Rectal smooth muscle tissue (tissue), 1 donor: ENCODE measurements at regions not wholly inside any gene's neighbourhood (a gene's known extent, or its start where the extent isn't known, plus 50 kb on each side); places are given as distances from the start of the nearest gene placed in this dataset.

Experiments used
- H3K27ac ChIP-seq: one replicate; pipeline ENCODE4 v1.7.0; 2013; ENCODE audit warnings: low read depth, low read length, inconsistent platforms
- H3K27me3 ChIP-seq: one replicate; pipeline ENCODE4 v1.7.0; 2013; ENCODE audit warnings: low read length; ENCODE audit not compliant: control insufficient read depth, insufficient read depth
- H3K36me3 ChIP-seq: one replicate; pipeline ENCODE4 v1.7.0; 2013; ENCODE audit warnings: low read length; ENCODE audit not compliant: control insufficient read depth, insufficient read depth
- H3K4me1 ChIP-seq: one replicate; pipeline ENCODE4 v1.7.0; 2013; ENCODE audit warnings: low read length; ENCODE audit not compliant: control insufficient read depth, insufficient read depth
- H3K4me3 ChIP-seq: one replicate; pipeline ENCODE4 v1.7.0; 2013; ENCODE audit warnings: low read length
- H3K9ac ChIP-seq: one replicate; pipeline ENCODE4 v1.7.0; 2013; ENCODE audit warnings: low read length

DNA sequence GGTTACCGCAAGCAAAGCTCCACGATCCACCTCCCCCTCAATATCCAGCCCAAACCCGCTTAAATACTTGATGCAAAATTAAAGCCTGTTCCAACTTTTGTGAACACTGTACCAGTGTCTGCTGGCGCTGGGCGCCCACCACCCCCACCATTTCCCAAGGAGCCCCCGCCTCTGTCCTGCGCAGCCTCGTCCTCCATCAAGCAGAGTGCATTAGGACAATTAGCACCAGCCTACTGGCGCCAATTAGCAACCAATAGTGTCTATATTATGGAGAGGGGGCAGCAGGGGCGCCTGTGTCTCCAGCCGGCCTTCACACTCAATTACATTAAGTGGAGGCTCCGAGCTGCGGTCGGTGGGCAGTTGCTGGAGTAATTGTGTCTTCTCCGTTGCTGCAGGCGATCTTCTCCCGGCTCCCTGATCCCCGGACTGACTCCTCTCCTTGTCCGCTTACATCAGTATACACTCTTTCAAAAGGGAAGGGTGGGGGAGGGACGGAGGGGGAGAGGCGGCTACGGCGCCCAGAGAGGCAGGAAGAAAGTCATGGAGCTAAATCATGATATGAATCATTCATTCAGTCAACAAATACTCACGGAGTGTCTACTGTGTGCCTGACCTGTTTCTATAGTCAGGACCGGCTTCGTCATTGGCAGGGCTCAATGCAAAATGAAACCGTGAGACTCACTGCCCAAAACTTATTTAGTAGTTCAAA is 707.3 kb downstream of the MED13L start:
- Histone ChIP-seq H3K27me3 (no peaks in the 10 kb centered on the region), H3K36me3 (no peaks in the 10 kb centered on the region), H3K4me3 (no peak overlapping the region)

GRCh38 chr12:115569345-115570068 is 708.0 kb downstream of the MED13L start:
- H3K4me1 ChIP-seq = no peaks in the 10 kb centered on the region
- no peak overlapping the region for H3K27ac ChIP-seq
- H3K4me3 ChIP-seq = no peak overlapping the region
- no peaks in the 10 kb centered on the region for H3K27me3 ChIP-seq
- no peaks in the 10 kb centered on the region for H3K36me3 ChIP-seq
- no peak overlapping the region for H3K9ac ChIP-seq

More for the DNA sequence above, 707.3 kb downstream of the MED13L start:
- no peak overlapping the region for H3K9ac ChIP-seq
- H3K4me1 ChIP-seq = no peaks in the 10 kb centered on the region
- no peak overlapping the region for H3K27ac ChIP-seq

DNA sequence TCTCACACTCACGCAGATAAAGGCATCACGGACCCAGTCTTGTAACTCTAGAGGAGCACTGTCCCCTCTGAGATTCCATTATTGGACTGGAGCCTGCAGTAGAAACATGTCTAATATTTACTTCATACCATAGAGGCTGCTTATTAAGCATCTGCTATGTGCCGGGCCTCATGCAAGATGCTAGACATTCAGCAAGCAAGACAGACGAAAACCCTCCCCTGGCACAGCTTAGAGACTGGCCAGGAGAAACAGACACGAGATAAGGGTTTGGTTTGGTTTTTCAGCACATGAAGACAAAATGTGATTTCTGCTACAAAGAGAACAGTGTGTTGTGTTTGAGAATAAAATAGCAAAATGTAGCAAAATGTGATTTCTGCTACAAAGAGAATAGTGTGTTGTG is 719.2 kb downstream of the MED13L start:
- no peak overlapping the region for H3K27ac ChIP-seq
- H3K27me3 ChIP-seq = no peaks in the 10 kb centered on the region

DNA sequence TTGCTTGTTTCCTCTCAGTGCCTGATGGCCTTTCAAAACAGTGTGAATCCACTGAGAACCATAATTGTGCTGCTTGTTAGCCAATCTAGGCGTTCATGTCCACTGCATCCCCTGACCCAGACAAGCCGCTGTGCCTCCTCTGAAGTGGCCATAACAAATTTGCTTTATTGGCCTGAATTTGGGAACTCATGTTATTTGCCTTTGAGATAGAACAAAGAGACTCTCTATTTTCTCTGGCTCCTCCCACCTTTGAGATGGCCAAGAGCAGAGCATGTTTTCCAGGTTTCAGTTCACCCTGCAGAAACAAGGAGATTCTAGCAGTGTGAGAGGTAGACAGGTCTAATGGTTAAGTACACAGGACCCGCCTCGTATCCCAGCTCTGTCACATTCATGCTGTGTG is 723.9 kb downstream of the MED13L start:
- no peaks in the 10 kb centered on the region for H3K27me3 ChIP-seq
- H3K4me3 ChIP-seq = no peak overlapping the region
- no peak overlapping the region for H3K9ac ChIP-seq
- H3K36me3 ChIP-seq = no peaks in the 10 kb centered on the region
- H3K27ac ChIP-seq = no peak overlapping the region
- no peaks in the 10 kb centered on the region for H3K4me1 ChIP-seq

More for the DNA sequence above, 719.2 kb downstream of the MED13L start:
- Histone ChIP-seq H3K36me3 (no peaks in the 10 kb centered on the region), H3K9ac (no peak overlapping the region), H3K4me3 (no peak overlapping the region), H3K4me1 (no peaks in the 10 kb centered on the region)

GRCh38 chr12:115543269-115543668 is 734.2 kb downstream of the MED13L start:
- Histone ChIP-seq H3K27me3 (no peaks in the 10 kb centered on the region), H3K4me3 (no peak overlapping the region), H3K9ac (no peak overlapping the region), H3K36me3 (no peaks in the 10 kb centered on the region), H3K4me1 (no peaks in the 10 kb centered on the region), H3K27ac (no peak overlapping the region)

DNA sequence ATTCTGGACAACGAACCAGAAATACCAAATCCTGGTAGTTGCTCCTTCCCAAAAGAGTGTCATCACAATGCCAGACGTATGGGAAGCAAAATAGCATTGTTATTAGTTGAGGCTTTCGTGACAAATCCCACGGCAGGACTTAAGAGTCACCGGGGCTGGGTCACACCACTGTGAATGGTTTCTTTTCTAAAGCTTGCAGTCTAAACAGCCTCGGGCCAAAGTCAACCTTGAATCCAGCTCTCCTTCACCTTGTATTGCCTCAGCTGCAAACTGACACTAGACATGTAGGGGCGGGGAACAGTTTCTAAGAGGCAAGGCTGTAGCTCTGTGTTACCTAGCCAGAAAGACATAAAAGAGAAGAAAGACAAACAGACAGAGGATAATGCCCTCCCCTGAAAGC is 734.8 kb downstream of the MED13L start:
- Histone ChIP-seq H3K27me3 (no peaks in the 10 kb centered on the region), H3K36me3 (no peaks in the 10 kb centered on the region), H3K27ac (no peak overlapping the region), H3K4me1 (no peaks in the 10 kb centered on the region), H3K9ac (no peak overlapping the region), H3K4me3 (no peak overlapping the region)

DNA sequence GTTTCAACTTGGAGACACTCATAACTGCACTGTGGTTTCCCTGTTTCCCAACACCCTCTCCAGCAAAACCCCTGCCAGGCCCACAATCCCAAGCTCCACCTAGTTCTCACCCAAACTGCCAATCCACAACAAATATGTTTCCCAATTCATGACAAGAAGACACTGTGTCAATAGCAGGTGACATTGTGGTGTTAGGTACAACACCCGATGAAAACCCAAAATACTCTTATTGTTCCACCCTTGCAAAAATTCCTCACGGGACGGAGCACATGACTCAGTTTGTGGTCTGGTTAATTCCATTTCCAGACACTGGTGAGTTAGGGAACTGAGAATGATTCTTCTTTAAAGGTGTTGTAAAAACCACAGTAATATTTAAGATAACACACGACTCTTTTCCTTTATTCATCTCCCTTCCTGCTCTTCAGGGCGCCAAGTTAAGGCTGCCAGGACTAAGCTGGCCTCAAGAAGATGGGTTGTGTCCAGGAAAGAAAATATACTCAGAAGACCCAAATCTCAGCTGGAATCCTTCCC is 735.5 kb downstream of the MED13L start:
- Histone ChIP-seq H3K4me3 (no peak overlapping the region), H3K36me3 (no peaks in the 10 kb centered on the region), H3K4me1 (no peaks in the 10 kb centered on the region), H3K27ac (no peak overlapping the region), H3K27me3 (no peaks in the 10 kb centered on the region), H3K9ac (no peak overlapping the region)

GRCh38 chr12:115528466-115528865 is 749.0 kb downstream of the MED13L start:
- Histone ChIP-seq H3K27ac (no peak overlapping the region), H3K36me3 (no peaks in the 10 kb centered on the region), H3K4me3 (no peak overlapping the region), H3K27me3 (no peaks in the 10 kb centered on the region), H3K9ac (no peak overlapping the region), H3K4me1 (no peaks in the 10 kb centered on the region)

GRCh38 chr12:115521771-115522409 is 755.6 kb downstream of the MED13L start:
- no peaks in the 10 kb centered on the region for H3K4me1 ChIP-seq
- no peak overlapping the region for H3K9ac ChIP-seq

GRCh38 chr12:115519887-115520286 is 757.6 kb downstream of the MED13L start:
- Histone ChIP-seq H3K4me3 (no peak overlapping the region), H3K36me3 (no peaks in the 10 kb centered on the region), H3K27me3 (no peaks in the 10 kb centered on the region), H3K9ac (no peak overlapping the region), H3K4me1 (no peaks in the 10 kb centered on the region), H3K27ac (no peak overlapping the region)

More at GRCh38 chr12:115521771-115522409, 755.6 kb downstream of the MED13L start:
- H3K36me3 ChIP-seq = no peaks in the 10 kb centered on the region
- H3K4me3 ChIP-seq = no peak overlapping the region
- no peaks in the 10 kb centered on the region for H3K27me3 ChIP-seq
- no peak overlapping the region for H3K27ac ChIP-seq

DNA sequence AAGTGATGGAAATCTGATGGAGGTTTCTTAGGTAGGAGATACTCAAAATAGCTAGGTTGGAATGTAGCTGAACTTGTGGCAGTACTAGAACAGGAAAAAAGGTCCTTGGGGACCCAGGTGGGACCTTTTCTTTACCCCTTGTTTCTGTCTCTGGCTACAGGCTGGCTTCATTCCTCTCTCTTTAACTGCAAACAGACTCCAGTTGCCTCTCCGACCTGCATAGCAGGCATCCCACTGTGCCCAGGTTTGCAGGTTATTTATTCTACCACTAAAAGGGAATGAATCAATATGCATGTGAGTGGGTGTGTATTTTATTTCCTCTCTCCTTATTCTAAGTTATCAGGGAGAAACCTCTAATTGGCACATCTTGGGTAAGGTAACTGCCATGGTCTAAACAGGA is 758.1 kb downstream of the MED13L start:
- H3K27ac ChIP-seq = no peak overlapping the region
- H3K4me3 ChIP-seq = no peak overlapping the region
- no peaks in the 10 kb centered on the region for H3K4me1 ChIP-seq
- no peak overlapping the region for H3K9ac ChIP-seq
- H3K27me3 ChIP-seq = no peaks in the 10 kb centered on the region
- H3K36me3 ChIP-seq = no peaks in the 10 kb centered on the region

DNA sequence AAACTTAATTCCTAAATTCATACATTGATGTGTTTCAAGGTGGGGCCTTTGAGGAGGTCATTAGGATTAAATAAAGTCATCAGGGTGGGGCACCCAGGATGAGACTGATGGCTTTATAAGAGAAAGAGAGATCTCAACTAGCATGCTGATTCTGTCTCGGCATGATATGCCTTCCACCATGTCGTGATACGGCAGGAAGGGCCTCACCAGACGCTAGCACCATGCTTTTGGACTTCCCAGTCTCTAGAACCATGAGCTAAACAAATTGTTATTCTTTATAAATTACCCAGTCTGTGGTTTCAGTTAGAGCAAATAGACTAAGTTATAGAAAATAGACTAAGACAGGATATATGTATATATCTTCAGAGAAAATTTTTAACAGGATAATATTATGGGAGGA is 759.6 kb downstream of the MED13L start:
- Histone ChIP-seq H3K36me3 (no peaks in the 10 kb centered on the region), H3K4me3 (no peak overlapping the region), H3K27ac (no peak overlapping the region), H3K9ac (no peak overlapping the region), H3K4me1 (no peaks in the 10 kb centered on the region), H3K27me3 (no peaks in the 10 kb centered on the region)
